SIG-M5 treated with dmso at 0.1 percent for 504 hours (cell line): ENCODE measurements at regions not wholly inside any gene's neighbourhood (a gene's known extent, or its start where the extent isn't known, plus 50 kb on each side); places are given as distances from the start of the nearest gene placed in this dataset.
"Not testable (repeated sequence)": the region's sequence is repeated elsewhere in the genome, so short reads cannot be mapped to it uniquely, and the experiment has no call there.

Experiments used
- DNase-seq: peaks from one replicate; lab custom pipeline; 2025; ENCODE audit not compliant: unreplicated experiment; lab: John Stamatoyannopoulos, UW

- DNase-seq, result no peak
Measured at GRCh38 chr15:79740561-79740960, 156.3 kb downstream of the MTHFS start.

- no peak for DNase-seq
Measured at GRCh38 chr15:79743032-79743431, 153.8 kb downstream of the MTHFS start.

- not testable (repeated sequence) for DNase-seq
Measured at GRCh38 chr15:79744485-79744884, 152.3 kb downstream of the MTHFS start.

GRCh38 chr15:79756365-79756764, 140.4 kb downstream of the MTHFS start:
- DNase-seq, result no peak

- DNase-seq, result no peak
Measured at GRCh38 chr15:79765081-79765480, 131.7 kb downstream of the MTHFS start.

GRCh38 chr15:79769069-79769481, 127.7 kb downstream of the MTHFS start:
- DNase-seq, result peak; percentile 38

GRCh38 chr15:79769933-79770759, 126.7 kb downstream of the MTHFS start:
- DNase-seq, result no peak

GRCh38 chr15:79773128-79773527, 123.7 kb downstream of the MTHFS start:
- DNase-seq, result no peak

GRCh38 chr15:79775821-79776220, 121.0 kb downstream of the MTHFS start:
- DNase-seq, result no peak

GRCh38 chr15:79777916-79778315, 118.9 kb downstream of the MTHFS start:
- no peak for DNase-seq

- DNase-seq, result no peak
Measured at GRCh38 chr15:79778378-79778990, 118.3 kb downstream of the MTHFS start.

- no peak for DNase-seq
Measured at GRCh38 chr15:79779746-79780145, 117.1 kb downstream of the MTHFS start.

GRCh38 chr15:79782307-79782706, 114.5 kb downstream of the MTHFS start:
- DNase-seq, result not testable (repeated sequence)
